ENCODE measurements at regions not wholly inside any gene's neighbourhood (a gene's known extent, or its start where the extent isn't known, plus 50 kb on each side); places are given as distances from the start of the nearest gene placed in this dataset.

DNA sequence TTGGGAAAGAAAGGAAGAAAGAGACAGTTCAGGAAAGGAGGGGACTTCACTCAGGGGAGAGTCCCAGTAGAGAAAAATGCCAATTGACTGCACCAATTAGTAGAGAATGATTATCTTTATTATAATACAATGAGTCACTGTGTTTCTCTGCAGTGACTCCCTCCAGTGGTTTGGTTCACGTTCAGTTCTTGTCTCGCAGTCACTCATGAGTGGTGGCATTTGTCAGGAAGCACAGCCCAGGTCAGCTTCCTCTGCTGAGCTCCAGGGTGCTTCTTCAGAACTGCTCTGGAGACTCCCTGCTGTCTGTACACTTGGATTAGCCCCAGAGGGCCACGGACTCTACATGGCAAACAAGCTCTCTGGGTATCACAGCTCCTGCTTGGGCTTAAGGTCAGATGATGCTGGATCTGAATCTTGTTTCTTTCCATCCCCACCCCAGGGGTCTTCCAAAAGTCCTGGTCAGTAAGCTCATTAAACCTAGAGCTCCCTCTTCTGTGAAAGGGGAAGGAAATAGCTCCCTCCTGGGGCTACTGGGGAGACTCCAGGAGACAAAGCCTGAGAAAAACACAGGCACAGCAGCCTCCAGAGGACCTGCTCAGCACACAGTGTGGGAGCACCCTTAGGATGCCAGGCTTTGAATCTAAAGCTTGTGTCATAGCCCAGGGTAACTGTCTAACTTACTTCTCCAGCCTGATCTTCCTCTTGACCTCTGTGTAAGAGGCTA lies 619.0 kb downstream of the AJAP1 start:
- TF ChIP-seq JUN (CRISPR knock-in tag; IDR thresholded peaks at IDR 0.05) = no peak
- TF ChIP-seq NFYB (CRISPR knock-in tag; conservative IDR thresholded peaks at IDR 0.05; ENCODE audit: low read depth) = no peak

Data from WTC11 (cell line).